ENCODE measurements at regions not wholly inside any gene's neighbourhood (a gene's known extent, or its start where the extent isn't known, plus 50 kb on each side); places are given as distances from the start of the nearest gene placed in this dataset.

DNA sequence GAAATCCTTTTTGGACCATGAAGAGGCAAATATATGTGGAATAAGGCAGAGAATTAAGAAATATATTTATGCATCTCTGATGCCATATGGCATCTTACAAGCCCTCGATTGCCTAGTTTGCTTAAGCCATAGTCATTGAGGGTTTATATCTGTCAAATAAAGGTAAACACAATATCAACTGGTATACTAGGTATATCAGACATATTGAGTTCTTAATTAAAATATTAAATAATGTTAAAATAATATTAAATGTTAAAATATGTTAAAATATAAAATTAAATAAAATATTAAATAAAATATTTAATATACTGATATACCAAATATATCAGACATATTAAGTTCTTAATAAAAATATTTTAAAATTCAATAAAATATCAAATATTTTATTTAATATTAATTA is 567.4 kb upstream of the PTCHD4 start:
- FAIRE-seq, result no peak

DNA sequence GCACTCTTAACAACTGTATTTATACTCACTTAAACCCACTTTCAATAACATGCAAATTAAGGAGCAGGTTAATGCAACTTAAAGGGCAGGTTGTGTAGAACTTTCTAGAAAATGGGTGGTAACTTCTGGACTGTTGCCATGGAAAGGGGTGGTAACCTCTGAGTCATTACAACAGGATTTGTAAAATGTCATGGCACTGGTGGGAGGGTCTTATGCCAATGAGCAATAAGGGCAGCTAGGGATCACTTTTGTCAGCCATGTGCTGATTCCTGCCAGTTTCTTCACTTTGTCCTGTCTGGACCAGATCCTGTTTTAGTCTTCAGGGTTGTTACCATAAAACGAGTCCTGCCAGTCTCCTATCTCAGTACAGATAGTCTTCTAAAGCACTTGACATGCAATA is 560.5 kb upstream of the PTCHD4 start:
- TF ChIP-seq, protein P1, sequence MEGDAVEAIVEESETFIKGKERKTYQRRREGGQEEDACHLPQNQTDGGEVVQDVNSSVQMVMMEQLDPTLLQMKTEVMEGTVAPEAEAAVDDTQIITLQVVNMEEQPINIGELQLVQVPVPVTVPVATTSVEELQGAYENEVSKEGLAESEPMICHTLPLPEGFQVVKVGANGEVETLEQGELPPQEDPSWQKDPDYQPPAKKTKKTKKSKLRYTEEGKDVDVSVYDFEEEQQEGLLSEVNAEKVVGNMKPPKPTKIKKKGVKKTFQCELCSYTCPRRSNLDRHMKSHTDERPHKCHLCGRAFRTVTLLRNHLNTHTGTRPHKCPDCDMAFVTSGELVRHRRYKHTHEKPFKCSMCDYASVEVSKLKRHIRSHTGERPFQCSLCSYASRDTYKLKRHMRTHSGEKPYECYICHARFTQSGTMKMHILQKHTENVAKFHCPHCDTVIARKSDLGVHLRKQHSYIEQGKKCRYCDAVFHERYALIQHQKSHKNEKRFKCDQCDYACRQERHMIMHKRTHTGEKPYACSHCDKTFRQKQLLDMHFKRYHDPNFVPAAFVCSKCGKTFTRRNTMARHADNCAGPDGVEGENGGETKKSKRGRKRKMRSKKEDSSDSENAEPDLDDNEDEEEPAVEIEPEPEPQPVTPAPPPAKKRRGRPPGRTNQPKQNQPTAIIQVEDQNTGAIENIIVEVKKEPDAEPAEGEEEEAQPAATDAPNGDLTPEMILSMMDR (optimal IDR thresholded peaks at IDR 0.05 in 1 of 3, IDR thresholded peaks at IDR 0.05 in 1 of 3, conservative IDR thresholded peaks at IDR 0.05 in 1 of 3; ENCODE audit: extremely low read depth in 1 of 3, insufficient read depth in 2 of 3, low read length in 3 of 3), result no peak
- no peak for TF ChIP-seq EZH2 (IDR thresholded peaks at IDR 0.05; ENCODE audit: low read length)
- Histone ChIP-seq H3K27ac (ENCODE audit: control insufficient read depth, insufficient read depth, low read length) (no peak overlapping the region), H3K36me3 (ENCODE audit: control insufficient read depth in 2 of 2, extremely low read depth in 1 of 2, insufficient read depth in 2 of 2, low read length in 2 of 2) (no peaks in the 10 kb centered on the region), H2AFZ (ENCODE audit: control insufficient read depth, low read length) (no peak overlapping the region), H3K27me3 (ENCODE audit: control insufficient read depth, extremely low read depth, insufficient read depth, low read length) (no peaks in the 10 kb centered on the region), H3K4me1 (ENCODE audit: control insufficient read depth, extremely low read depth, insufficient read depth, low read length) (no peaks in the 10 kb centered on the region), H3K9me3 (ENCODE audit: control insufficient read depth, low read depth, low read length) (peaks cover 3% of the 10 kb centered on the region), H3K4me2 (ENCODE audit: control insufficient read depth, extremely low read depth, insufficient read depth, low read depth, low read length) (no peak overlapping the region), H3K79me2 (ENCODE audit: control insufficient read depth, insufficient read depth, low read length) (no peaks in the 10 kb centered on the region), H4K20me1 (ENCODE audit: control insufficient read depth, extremely low read depth, insufficient read depth, low read length) (no peaks in the 10 kb centered on the region), H3K4me3 (ENCODE audit: control insufficient read depth in 2 of 3, extremely low read depth in 1 of 3, insufficient read depth in 2 of 3, low read depth in 1 of 3, low read length in 3 of 3) (no peak overlapping the region), H3K9me1 (ENCODE audit: control insufficient read depth, extremely low read depth, insufficient read depth, low read length) (no peaks in the 10 kb centered on the region), H3K9ac (ENCODE audit: control insufficient read depth, extremely low read depth, insufficient read depth, low read length) (no peak overlapping the region)
- dilution Hi-C loops (cut with MboI; ENCODE audit: extremely low pct_ligation_motif_present, low sequenced_read_pairs), result no loop called here
- FAIRE-seq (no peak), DNase-seq (ENCODE audit: low read depth, low spot score) (no peak)

More for the DNA sequence above, 567.4 kb upstream of the PTCHD4 start:
- Histone ChIP-seq H3K4me2 (ENCODE audit: control insufficient read depth, extremely low read depth, insufficient read depth, low read depth, low read length) (no peak overlapping the region), H3K79me2 (ENCODE audit: control insufficient read depth, insufficient read depth, low read length) (no peaks in the 10 kb centered on the region), H3K4me1 (ENCODE audit: control insufficient read depth, extremely low read depth, insufficient read depth, low read length) (no peaks in the 10 kb centered on the region), H2AFZ (ENCODE audit: control insufficient read depth, low read length) (no peak overlapping the region), H3K4me3 (ENCODE audit: control insufficient read depth in 2 of 3, extremely low read depth in 1 of 3, insufficient read depth in 2 of 3, low read depth in 1 of 3, low read length in 3 of 3) (no peak overlapping the region), H3K9ac (ENCODE audit: control insufficient read depth, extremely low read depth, insufficient read depth, low read length) (no peak overlapping the region), H4K20me1 (ENCODE audit: control insufficient read depth, extremely low read depth, insufficient read depth, low read length) (no peaks in the 10 kb centered on the region), H3K27ac (ENCODE audit: control insufficient read depth, insufficient read depth, low read length) (no peak overlapping the region), H3K27me3 (ENCODE audit: control insufficient read depth, extremely low read depth, insufficient read depth, low read length) (no peaks in the 10 kb centered on the region), H3K9me3 (ENCODE audit: control insufficient read depth, low read depth, low read length) (no peaks in the 10 kb centered on the region), H3K9me1 (ENCODE audit: control insufficient read depth, extremely low read depth, insufficient read depth, low read length) (no peaks in the 10 kb centered on the region), H3K36me3 (ENCODE audit: control insufficient read depth in 2 of 2, extremely low read depth in 1 of 2, insufficient read depth in 2 of 2, low read length in 2 of 2) (no peaks in the 10 kb centered on the region)
- dilution Hi-C loops (cut with MboI; ENCODE audit: extremely low pct_ligation_motif_present, low sequenced_read_pairs), result no loop called here
- TF ChIP-seq EZH2 (IDR thresholded peaks at IDR 0.05; ENCODE audit: low read length), result no peak
- TF ChIP-seq, protein P1 (optimal IDR thresholded peaks at IDR 0.05 in 1 of 3, IDR thresholded peaks at IDR 0.05 in 1 of 3, conservative IDR thresholded peaks at IDR 0.05 in 1 of 3; ENCODE audit: extremely low read depth in 1 of 3, insufficient read depth in 2 of 3, low read length in 3 of 3), result no peak
- DNase-seq (ENCODE audit: low read depth, low spot score), result no peak

Measured in keratinocyte (primary cell).